Activated T-cell treated with anti-CD3 and anti-CD28 coated beads for 1 hour (primary cell): ENCODE measurements at regions not wholly inside any gene's neighbourhood (a gene's known extent, or its start where the extent isn't known, plus 50 kb on each side); places are given as distances from the start of the nearest gene placed in this dataset.
A peak's percentile ranks its signal among the peaks of the same experiment; 100 is the strongest.

Experiments
- DNase-seq: peaks from one replicate; pipeline ENCODE4 v3.0.0-alpha.2; 2020; ENCODE audit warnings: low read depth

DNA sequence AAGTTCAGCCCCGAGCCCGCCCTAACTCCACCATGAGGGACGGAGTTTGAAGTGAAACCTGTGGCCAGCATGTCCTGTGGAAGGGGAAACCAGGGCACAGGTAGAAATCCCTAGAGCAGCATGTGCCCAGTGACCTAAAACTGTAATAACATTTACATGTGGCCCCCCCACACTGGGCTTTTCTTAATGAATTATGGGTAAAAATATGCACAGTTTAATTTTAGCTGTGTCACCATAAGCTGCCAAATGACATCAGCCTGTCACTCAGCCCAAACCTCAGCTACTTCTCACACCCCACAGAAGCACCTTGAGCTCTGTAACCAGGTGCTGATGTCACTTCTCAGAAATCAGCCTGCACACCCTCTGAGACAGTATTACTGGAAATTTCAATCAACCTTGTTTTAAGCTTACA, 50.0 kb upstream of the SLC19A1 start:
- peak; percentile 44 for DNase-seq

DNA sequence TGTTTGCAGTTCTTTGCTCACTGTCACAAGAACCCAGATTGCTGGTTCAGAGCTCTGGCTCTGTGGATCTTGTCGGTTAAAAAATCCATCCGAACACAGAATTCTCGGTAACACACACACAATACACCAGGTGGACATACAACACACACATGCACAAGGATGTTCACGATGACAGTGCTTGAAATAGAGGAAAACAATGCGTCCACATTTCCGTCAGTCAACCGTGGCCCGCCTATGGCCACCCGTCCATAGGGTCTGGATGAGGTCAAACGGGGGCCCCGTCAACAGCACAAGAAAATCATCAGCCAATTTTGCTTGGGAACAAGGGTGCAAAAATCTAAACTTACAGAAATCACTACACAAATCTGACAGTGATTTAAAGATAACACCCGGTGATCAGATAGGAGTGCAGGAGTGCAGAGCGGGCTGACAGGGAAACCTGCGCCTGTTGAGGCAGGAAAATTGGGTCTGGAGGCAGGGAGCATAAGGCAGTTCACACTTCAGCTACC, 50.4 kb upstream of the SLC19A1 start:
- no peak for DNase-seq

DNA sequence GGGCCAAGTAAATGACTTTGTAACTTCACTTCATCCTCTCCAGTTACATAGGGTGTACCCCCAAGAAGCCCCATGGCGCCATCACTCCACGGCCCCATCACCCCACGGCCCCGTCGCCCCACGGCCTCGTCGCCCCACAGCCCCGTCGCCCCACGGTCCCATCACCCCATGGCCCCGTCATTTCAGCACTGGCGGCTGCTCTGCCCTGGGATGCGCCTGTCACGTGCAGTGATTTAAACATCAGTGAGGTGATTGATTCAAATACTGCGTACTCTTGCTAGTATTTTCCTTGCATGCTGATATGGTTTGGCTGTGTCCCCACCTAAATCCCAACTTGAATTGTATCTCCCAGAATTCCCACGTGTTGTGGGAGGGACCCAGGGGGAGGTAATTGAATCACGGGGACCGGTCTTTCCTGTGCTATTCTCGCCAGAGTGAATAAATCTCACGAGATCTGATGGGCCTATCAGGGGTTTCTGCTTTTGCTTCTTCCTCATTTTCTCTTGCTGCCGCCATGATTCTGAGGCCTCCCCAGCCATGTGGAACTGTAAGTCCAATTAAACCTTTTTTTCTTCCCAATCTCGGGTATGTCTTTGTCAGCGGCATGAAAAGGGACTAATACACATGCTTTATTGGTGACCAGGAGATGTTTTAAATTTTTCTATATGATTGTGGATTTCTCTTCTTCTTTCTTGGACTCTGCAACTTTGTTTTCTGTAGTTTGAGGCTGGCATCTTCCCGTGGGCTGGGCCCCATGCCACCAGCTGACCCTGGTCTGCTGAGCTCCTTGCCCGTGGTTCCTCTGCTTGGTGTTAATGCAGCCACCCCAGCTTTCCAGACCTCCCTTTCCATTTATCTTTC, 50.1 kb upstream of the PCBP3 start:
- DNase-seq, result no peak
